K562 (cell line): ENCODE measurements at regions not wholly inside any gene's neighbourhood (a gene's known extent, or its start where the extent isn't known, plus 50 kb on each side); places are given as distances from the start of the nearest gene placed in this dataset.

Experiments used
- ATAC-seq: fragments of 200-7000 bp; cut with Tn5 transposase; 3 replicates; pipeline ENCODE4 v1.9.1; 2020; ENCODE audit warnings: moderate library complexity
- BruUV-seq: library from RNA; stranded (reverse); fragments of 400-500 nt; replicated peaks from 2 replicates; lab custom pipeline; 2021; lab: Mats Ljungman, UMichigan
- CTCF ChIA-PET: fragments of 300-600 bp; formaldehyde crosslinking; extraction: SDS; loops from one replicate; lab custom pipeline; 2021; ENCODE audit warnings: low intra/inter-chr PET ratio; lab: Yijun Ruan, JAX
- POLR2A ChIA-PET: fragments of 300-600, 350-650 bp; sonication (Branson Sonifier 250); formaldehyde crosslinking; extraction: SDS; loops from one replicate; lab custom pipeline; 2021; ENCODE audit warnings: antibody characterized with exemption, inconsistent platforms; lab: Yijun Ruan, JAX
- DNase-seq, 4 experiments: peaks; one replicate each; pipeline versions ENCODE4 v3.0.0 to v3.0.0-alpha.2; 2011 to 2018; ENCODE audit warnings: low spot score in 3 of 4, mixed read lengths in 3 of 4; ENCODE audit errors: extremely low read depth in 1 of 4
- FAIRE-seq: peaks from 2 replicates; lab custom pipeline; 2011; peaks lifted over from hg19 to GRCh38; lab: Jason Lieb, UNC
- H2AFZ ChIP-seq: 2 replicates; pipeline ENCODE4 v1.6.0; 2011; ENCODE audit warnings: low read depth, low read length, control low read depth, inconsistent platforms
- H3K27ac ChIP-seq: fragments of 200-600 bp; 3 replicates; pipeline ENCODE4 v1.8.0; 2011; ENCODE audit warnings: low read depth, mild to moderate bottlenecking, control low read depth, inconsistent platforms, low read length, moderate library complexity, mixed read lengths; ENCODE audit errors: extremely low read depth
- H3K27me3 ChIP-seq, 2 experiments: fragments of 300-600 bp in 1 of 2; 2 replicates in 1 of 2; 3 replicates in 1 of 2; pipeline versions ENCODE4 v1.6.0 to v1.8.0; 2011; ENCODE audit warnings: inconsistent platforms in 2 of 2, low read length in 2 of 2, mild to moderate bottlenecking in 1 of 2, mixed read lengths in 1 of 2, moderate library complexity in 1 of 2; ENCODE audit not compliant: control insufficient read depth in 2 of 2, insufficient read depth in 2 of 2
- H3K36me3 ChIP-seq: fragments of 300-600 bp; 3 replicates; pipeline ENCODE4 v1.8.0; 2011; ENCODE audit warnings: mild to moderate bottlenecking, low read length, inconsistent platforms; ENCODE audit not compliant: control insufficient read depth, insufficient read depth
- H3K4me1 ChIP-seq, 2 experiments: fragments of 200-600 bp in 1 of 2; replicated peaks in 1 of 2; 2 replicates in 1 of 2; 3 replicates in 1 of 2; pipeline versions ENCODE4 v1.5.1 to v1.8.0; 2011; ENCODE audit warnings: inconsistent platforms in 2 of 2, low read length in 2 of 2, mild to moderate bottlenecking in 1 of 2, mixed read lengths in 1 of 2, moderate library complexity in 1 of 2; ENCODE audit not compliant: control insufficient read depth in 2 of 2, insufficient read depth in 2 of 2
- H3K4me2 ChIP-seq: 2 replicates; pipeline ENCODE4 v1.6.1; 2011; ENCODE audit warnings: low read length, control low read depth, inconsistent platforms, mixed read lengths; ENCODE audit not compliant: insufficient read depth
- H3K4me3 ChIP-seq: fragments of 200-600 bp; sonication (generic), shearing (Covaris generic); 2 replicates; pipeline ENCODE4 v1.5.1; 2016; ENCODE audit warnings: control low read depth, inconsistent platforms
- H3K79me2 ChIP-seq: fragments of 200-600 bp; 3 replicates; pipeline ENCODE4 v1.8.0; 2011; ENCODE audit warnings: low read length, inconsistent platforms; ENCODE audit not compliant: control insufficient read depth, insufficient read depth
- H3K9ac ChIP-seq, 2 experiments: 2 replicates each; pipeline versions ENCODE4 v1.6.0 to v1.6.1; 2011; ENCODE audit warnings: low read depth in 2 of 2, low read length in 2 of 2, control low read depth in 1 of 2, inconsistent platforms in 1 of 2, mild to moderate bottlenecking in 1 of 2, mixed read lengths in 1 of 2; ENCODE audit not compliant: insufficient read depth in 1 of 2
- H3K9me1 ChIP-seq: one replicate; pipeline ENCODE4 v1.6.0; 2011; ENCODE audit warnings: inconsistent platforms, mild to moderate bottlenecking, low read length, moderate library complexity; ENCODE audit not compliant: control insufficient read depth, insufficient read depth
- H3K9me3 ChIP-seq: replicated peaks from 2 replicates; pipeline ENCODE4 v1.5.1; 2011; ENCODE audit warnings: low read depth, low read length, inconsistent platforms; ENCODE audit not compliant: control insufficient read depth, insufficient read depth
- H4K20me1 ChIP-seq: replicated peaks from 2 replicates; pipeline ENCODE4 v1.6.1; 2011; ENCODE audit warnings: low read length, inconsistent platforms, mixed read lengths; ENCODE audit not compliant: control insufficient read depth, insufficient read depth
- WGBS: fragments of 100-300 bp; shearing (Covaris generic); methylation state at CpG from one replicate; pipeline ENCODE4 v1.1.6; 2016; ENCODE audit warnings: low coverage, mixed read lengths; ENCODE audit not compliant: insufficient coverage; ENCODE audit errors: missing lambda C conversion rate; 5-methylcytosine and 5-hydroxymethylcytosine counted together
- in situ Hi-C: fragments of 300-500 bp; cut with MboI; formaldehyde crosslinking; loops from 4 replicates; pipeline ENCODE4 v1.15.0; 2018; ENCODE audit warnings: inconsistent platforms, mixed read lengths
- intact Hi-C: fragments of 100-400 bp; cut with micrococcal nuclease; formaldehyde crosslinking; loops from 2 replicates; pipeline ENCODE4 v1.14.2; 2022
- TF ChIP-seq, protein P1 (sequence below): fragments of 250-450 bp; sonication (Bioruptor Pico); IDR thresholded peaks from 2 replicates; pipeline ENCODE4 v1.8.0; 2021; ENCODE audit warnings: moderate library complexity, mild to moderate bottlenecking, inconsistent platforms
- TF ChIP-seq, protein P2 (sequence below): fragments of 250-450 bp; sonication (Bioruptor Pico); IDR thresholded peaks from 2 replicates; pipeline ENCODE4 v1.5.0; 2021; ENCODE audit warnings: mild to moderate bottlenecking, moderate library complexity

DNA sequence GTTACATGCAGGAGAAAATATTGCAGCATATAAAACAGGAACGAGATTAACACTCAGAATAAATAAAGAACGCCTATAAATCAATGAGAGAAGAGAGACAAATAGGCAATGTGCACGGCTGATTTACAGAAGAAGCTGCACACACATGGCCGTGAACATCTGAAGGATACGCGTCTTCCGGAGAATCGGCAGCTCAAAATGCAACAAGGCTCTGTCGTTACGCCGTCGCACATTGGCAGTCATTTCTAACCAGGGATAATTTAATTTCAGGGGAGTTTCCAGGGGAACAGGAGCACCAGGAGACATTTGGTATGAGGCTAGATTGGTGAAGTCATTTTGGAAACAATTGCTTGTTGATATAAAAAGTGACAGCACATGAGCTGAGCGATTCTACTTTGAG is 745.2 kb downstream of the BRD1 start:
- ATAC-seq (no peak), FAIRE-seq (no peak), DNase-seq (no peak)
- TF ChIP-seq, protein P1, sequence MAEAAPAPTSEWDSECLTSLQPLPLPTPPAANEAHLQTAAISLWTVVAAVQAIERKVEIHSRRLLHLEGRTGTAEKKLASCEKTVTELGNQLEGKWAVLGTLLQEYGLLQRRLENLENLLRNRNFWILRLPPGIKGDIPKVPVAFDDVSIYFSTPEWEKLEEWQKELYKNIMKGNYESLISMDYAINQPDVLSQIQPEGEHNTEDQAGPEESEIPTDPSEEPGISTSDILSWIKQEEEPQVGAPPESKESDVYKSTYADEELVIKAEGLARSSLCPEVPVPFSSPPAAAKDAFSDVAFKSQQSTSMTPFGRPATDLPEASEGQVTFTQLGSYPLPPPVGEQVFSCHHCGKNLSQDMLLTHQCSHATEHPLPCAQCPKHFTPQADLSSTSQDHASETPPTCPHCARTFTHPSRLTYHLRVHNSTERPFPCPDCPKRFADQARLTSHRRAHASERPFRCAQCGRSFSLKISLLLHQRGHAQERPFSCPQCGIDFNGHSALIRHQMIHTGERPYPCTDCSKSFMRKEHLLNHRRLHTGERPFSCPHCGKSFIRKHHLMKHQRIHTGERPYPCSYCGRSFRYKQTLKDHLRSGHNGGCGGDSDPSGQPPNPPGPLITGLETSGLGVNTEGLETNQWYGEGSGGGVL = no peak
- H3K9me1 ChIP-seq = no peaks in the 10 kb centered on the region
- no peaks in the 10 kb centered on the region for H3K79me2 ChIP-seq
- no TSS peak for BruUV-seq
- in situ Hi-C loops (no loop called here), intact Hi-C loops (no loop called here)
- no peaks in the 10 kb centered on the region; a peak in 1 of 5 replicates for H3K4me1 ChIP-seq
- H2AFZ ChIP-seq = no peak overlapping the region
- WGBS = 16% methylated on average over 13 of the region's 13 CpGs
- H3K9me3 ChIP-seq = no peaks in the 10 kb centered on the region
- ChIA-PET CTCF (no interaction called here), POLR2A (no interaction called here)
- H3K36me3 ChIP-seq = no peaks in the 10 kb centered on the region
- H3K27ac ChIP-seq = no peak overlapping the region
- H3K9ac ChIP-seq = no peak overlapping the region
- no peak overlapping the region for H3K4me2 ChIP-seq
- H4K20me1 ChIP-seq = no peaks in the 10 kb centered on the region
- H3K4me3 ChIP-seq = no peak overlapping the region
- H3K27me3 ChIP-seq = peaks cover 0 to 6% of the 10 kb centered on the region in 2 experiments; a peak in 2 of 5 replicates

DNA sequence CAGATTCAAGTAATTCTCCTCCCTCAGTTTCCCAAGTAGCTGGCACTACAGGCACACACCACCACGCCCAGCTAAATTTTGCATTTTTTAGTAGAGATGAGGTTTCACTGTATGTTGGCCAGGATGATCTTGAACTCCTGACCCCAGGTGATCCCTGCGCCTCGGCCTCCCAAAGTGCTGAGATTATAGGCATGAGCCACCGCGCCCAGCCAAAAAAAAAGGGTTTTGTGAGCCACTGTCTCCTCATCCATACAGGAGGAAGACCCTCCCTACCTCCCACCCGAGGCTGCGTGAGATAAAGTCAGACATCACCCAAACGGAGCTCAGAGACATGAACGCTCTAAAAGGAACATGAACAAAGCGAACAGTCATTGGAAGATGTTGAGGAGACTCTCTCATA is 745.7 kb downstream of the BRD1 start:
- in situ Hi-C loops (no loop called here), intact Hi-C loops (no loop called here)
- H3K9ac ChIP-seq = no peak overlapping the region
- no peak overlapping the region for H2AFZ ChIP-seq
- H3K27ac ChIP-seq = no peak overlapping the region
- no peak for ATAC-seq
- H4K20me1 ChIP-seq = no peaks in the 10 kb centered on the region
- ChIA-PET POLR2A (no interaction called here), CTCF (no interaction called here)
- no peak overlapping the region for H3K4me3 ChIP-seq
- no peak for FAIRE-seq
- TF ChIP-seq, protein P2, sequence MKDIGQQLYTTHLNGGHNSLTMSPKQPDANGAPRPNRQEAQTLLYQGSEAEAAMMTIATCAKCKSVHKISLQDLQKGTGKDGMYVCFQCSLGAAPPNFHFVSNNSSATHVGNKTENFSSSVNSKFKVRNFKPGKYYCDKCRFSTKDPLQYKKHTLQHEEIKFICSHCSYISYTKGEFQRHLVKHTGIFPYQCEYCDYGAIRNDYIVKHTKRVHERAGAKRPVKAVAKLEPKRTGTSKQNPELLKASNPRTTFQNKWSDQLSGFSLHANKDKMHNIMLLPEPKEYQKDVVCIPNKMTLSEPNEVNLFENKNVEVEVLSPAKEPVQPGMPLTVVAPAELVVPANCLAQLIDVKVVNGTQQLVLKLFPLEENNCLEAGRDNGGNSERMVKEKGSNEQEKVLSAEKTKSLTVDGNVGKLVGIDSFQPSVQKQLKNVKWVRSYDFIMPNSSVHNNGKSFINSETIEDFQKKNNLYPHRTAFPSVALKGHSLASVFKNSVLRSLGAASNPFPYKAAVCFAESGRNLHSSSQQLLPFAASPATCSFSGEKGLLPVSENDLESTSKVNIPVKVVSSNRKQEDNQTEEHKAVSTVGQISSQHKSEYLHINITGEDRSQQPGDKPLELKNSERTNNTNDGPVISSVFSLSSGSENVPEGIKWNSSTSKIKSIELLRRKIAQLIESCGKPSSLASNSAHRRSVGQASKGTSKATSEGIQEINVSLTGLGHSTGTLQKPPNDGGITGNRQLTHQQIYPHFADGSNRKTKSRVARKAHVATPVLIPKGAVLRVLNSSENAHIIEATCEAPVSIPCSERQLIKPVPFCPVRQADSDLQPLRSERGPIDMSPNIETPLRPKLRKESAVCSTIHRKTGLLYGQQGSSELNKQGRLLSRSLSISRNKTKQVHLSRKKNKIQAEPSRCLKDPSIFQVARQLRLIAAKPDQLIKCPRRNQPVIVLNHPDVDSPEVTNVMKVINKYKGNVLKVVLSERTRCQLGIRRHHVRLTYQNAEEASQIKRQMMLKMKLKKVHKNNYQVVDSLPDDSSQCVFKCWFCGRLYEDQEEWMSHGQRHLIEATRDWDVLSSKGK (CRISPR knock-in tag) = no peak
- peaks cover 0 to 3% of the 10 kb centered on the region in 2 experiments; a peak in 2 of 5 replicates for H3K27me3 ChIP-seq
- H3K4me1 ChIP-seq = no peaks in the 10 kb centered on the region; a peak in 1 of 5 replicates
- BruUV-seq = no TSS peak
- no peaks in the 10 kb centered on the region for H3K79me2 ChIP-seq
- no peak overlapping the region for H3K4me2 ChIP-seq
- DNase-seq = no peak
- no peaks in the 10 kb centered on the region for H3K9me3 ChIP-seq
- H3K9me1 ChIP-seq = no peaks in the 10 kb centered on the region
- WGBS = 0% methylated on average over 8 of the region's 10 CpGs
- no peaks in the 10 kb centered on the region for H3K36me3 ChIP-seq
